SK-N-SH (cell line): ENCODE measurements at regions not wholly inside any gene's neighbourhood (a gene's known extent, or its start where the extent isn't known, plus 50 kb on each side); places are given as distances from the start of the nearest gene placed in this dataset.

ENCODE experiments used
- CTCF ChIP-seq: fragments of 200-600 bp; sonication (generic); IDR thresholded peaks from 2 replicates; pipeline ENCODE4 v1.6.1; 2017; ENCODE audit warnings: antibody characterized with exemption, mild to moderate bottlenecking, moderate library complexity
- EP300 ChIP-seq, 2 experiments: IDR thresholded peaks; 2 replicates each; pipeline versions ENCODE4 v1.4.0 to v1.6.1; 2012; ENCODE audit warnings: borderline replicate concordance in 1 of 2, low read depth in 1 of 2, low read length in 1 of 2
- NRF1 ChIP-seq: IDR thresholded peaks from 2 replicates; pipeline ENCODE4 v1.6.1; 2012; ENCODE audit warnings: low read depth, mild to moderate bottlenecking, low read length
- PBX3 ChIP-seq: IDR thresholded peaks from 2 replicates; pipeline ENCODE4; 2012
- RAD21 ChIP-seq: IDR thresholded peaks from 2 replicates; pipeline ENCODE4 v1.6.1; 2012; ENCODE audit warnings: mild to moderate bottlenecking, low read length
- RXRA ChIP-seq: IDR thresholded peaks from 2 replicates; pipeline ENCODE4 v1.4.0; 2012; ENCODE audit warnings: low read depth, mild to moderate bottlenecking, borderline replicate concordance
- SMC3 ChIP-seq: IDR thresholded peaks from 2 replicates; pipeline ENCODE4 v1.6.1; 2012; ENCODE audit warnings: low read depth, low read length, improper control_type of control experiment
- TAF1 ChIP-seq: IDR thresholded peaks from 2 replicates; pipeline ENCODE4 v1.6.1; 2012; ENCODE audit warnings: low read depth, mild to moderate bottlenecking, low read length, moderate library complexity, borderline replicate concordance
- TCF12 ChIP-seq: IDR thresholded peaks from 2 replicates; pipeline ENCODE4 v1.4.0; 2012
- YY1 ChIP-seq: IDR thresholded peaks from 2 replicates; pipeline ENCODE4 v1.4.0; 2012; ENCODE audit warnings: low read depth, mild to moderate bottlenecking
- TF ChIP-seq, protein P1 (sequence below): IDR thresholded peaks from 2 replicates; pipeline ENCODE4 v1.4.0; 2012; ENCODE audit warnings: low read depth, borderline replicate concordance

DNA sequence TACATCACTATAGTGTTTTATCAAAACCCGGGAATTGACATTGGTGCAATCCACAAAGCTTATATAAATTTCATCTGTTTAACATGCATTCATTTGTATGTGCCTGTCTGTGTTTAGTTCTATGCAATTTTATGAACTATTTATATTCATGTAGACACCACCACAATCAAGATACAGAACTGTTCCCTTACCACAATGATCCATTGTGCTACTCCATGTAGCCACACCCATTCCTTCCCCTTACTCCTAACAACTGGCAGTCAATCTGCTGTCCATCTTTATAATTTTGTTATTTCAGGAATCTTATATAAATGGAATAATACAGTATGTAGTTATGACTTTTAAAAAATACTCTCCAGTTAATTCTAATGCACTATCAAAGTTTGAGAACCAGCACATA is 389.5 kb downstream of the HTR1A start:
- TF ChIP-seq RXRA: no peak
- no peak for TF ChIP-seq NRF1
- TF ChIP-seq CTCF: no peak
- no peak for TF ChIP-seq TAF1
- TF ChIP-seq SMC3: no peak
- no peak for TF ChIP-seq EP300 (IDR thresholded peaks at IDR 0.05; ENCODE audit: borderline replicate concordance in 1 of 2, low read depth in 1 of 2, low read length in 1 of 2)
- TF ChIP-seq RAD21: no peak
- TF ChIP-seq, protein P1, sequence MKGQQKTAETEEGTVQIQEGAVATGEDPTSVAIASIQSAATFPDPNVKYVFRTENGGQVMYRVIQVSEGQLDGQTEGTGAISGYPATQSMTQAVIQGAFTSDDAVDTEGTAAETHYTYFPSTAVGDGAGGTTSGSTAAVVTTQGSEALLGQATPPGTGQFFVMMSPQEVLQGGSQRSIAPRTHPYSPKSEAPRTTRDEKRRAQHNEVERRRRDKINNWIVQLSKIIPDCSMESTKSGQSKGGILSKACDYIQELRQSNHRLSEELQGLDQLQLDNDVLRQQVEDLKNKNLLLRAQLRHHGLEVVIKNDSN: no peak
- TF ChIP-seq YY1: no peak
- TF ChIP-seq PBX3: no peak
- no peak for TF ChIP-seq TCF12
